NCI-H2081 treated with DMSO at 0.1 percent for 48 hours (cell line): ENCODE measurements at regions not wholly inside any gene's neighbourhood (a gene's known extent, or its start where the extent isn't known, plus 50 kb on each side); places are given as distances from the start of the nearest gene placed in this dataset.
"Not testable (repeated sequence)": the region's sequence is repeated elsewhere in the genome, so short reads cannot be mapped to it uniquely, and the experiment has no call there.

Experiments used
- DNase-seq: peaks from one replicate; lab custom pipeline; 2025; lab: John Stamatoyannopoulos, UW

- no peak for DNase-seq
Observed at GRCh38 chr1:178020968-178021640, 51.2 kb upstream of the SEC16B start.

GRCh38 chr1:178021950-178022349 is 52.1 kb upstream of the SEC16B start:
- DNase-seq: no peak

- DNase-seq: no peak
Observed at GRCh38 chr1:178023181-178023618, 53.3 kb upstream of the SEC16B start.

- DNase-seq: no peak
Observed at GRCh38 chr1:178024504-178024903, 54.6 kb upstream of the SEC16B start.

- no peak for DNase-seq
Observed at GRCh38 chr1:178025613-178026356, 55.9 kb upstream of the SEC16B start.

- no peak for DNase-seq
Observed at GRCh38 chr1:178028841-178029481, 59.1 kb upstream of the SEC16B start.

GRCh38 chr1:178030467-178030866 is 60.6 kb upstream of the SEC16B start:
- DNase-seq: no peak

GRCh38 chr1:178031856-178032320 is 62.0 kb upstream of the RASAL2 start:
- DNase-seq: peak; percentile 43

- DNase-seq: no peak
Observed at GRCh38 chr1:178033019-178033418, 60.9 kb upstream of the RASAL2 start.

GRCh38 chr1:178034676-178035075 is 59.2 kb upstream of the RASAL2 start:
- no peak for DNase-seq

- DNase-seq: no peak
Observed at GRCh38 chr1:178036090-178036489, 57.8 kb upstream of the RASAL2 start.

GRCh38 chr1:178037510-178038253 is 56.2 kb upstream of the RASAL2 start:
- no peak for DNase-seq

GRCh38 chr1:178038372-178038771 is 55.5 kb upstream of the RASAL2 start:
- no peak for DNase-seq

- no peak for DNase-seq
Observed at GRCh38 chr1:178039891-178040290, 54.0 kb upstream of the RASAL2 start.

GRCh38 chr1:178043940-178044339 is 50.0 kb upstream of the RASAL2 start:
- not testable (repeated sequence) for DNase-seq
